ENCODE measurements at regions not wholly inside any gene's neighbourhood (a gene's known extent, or its start where the extent isn't known, plus 50 kb on each side); places are given as distances from the start of the nearest gene placed in this dataset.
"Not testable (repeated sequence)": the region's sequence is repeated elsewhere in the genome, so short reads cannot be mapped to it uniquely, and the experiment has no call there.

DNA sequence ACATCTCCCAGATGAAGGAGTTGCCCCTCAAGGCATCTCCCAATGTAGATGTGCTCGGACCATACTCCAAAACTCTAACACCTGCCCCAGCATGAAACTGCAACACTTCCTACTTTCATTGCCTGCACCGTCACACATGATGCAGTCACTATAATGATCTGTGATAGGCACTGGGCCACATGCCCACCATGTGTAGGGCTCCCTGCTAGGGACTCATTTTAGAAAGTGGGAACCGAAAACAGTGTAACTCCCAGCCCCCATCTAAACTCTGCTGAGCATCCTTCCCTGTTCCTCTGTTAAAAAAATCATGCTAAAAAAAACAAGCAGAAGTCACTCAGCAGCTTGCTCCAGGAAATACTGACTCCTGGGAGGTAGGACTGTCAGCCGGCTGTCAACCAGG, 496.1 kb upstream of the RAB6C start:
- DNase-seq (ENCODE audit: low read depth in 2 of 2), result no peak

DNA sequence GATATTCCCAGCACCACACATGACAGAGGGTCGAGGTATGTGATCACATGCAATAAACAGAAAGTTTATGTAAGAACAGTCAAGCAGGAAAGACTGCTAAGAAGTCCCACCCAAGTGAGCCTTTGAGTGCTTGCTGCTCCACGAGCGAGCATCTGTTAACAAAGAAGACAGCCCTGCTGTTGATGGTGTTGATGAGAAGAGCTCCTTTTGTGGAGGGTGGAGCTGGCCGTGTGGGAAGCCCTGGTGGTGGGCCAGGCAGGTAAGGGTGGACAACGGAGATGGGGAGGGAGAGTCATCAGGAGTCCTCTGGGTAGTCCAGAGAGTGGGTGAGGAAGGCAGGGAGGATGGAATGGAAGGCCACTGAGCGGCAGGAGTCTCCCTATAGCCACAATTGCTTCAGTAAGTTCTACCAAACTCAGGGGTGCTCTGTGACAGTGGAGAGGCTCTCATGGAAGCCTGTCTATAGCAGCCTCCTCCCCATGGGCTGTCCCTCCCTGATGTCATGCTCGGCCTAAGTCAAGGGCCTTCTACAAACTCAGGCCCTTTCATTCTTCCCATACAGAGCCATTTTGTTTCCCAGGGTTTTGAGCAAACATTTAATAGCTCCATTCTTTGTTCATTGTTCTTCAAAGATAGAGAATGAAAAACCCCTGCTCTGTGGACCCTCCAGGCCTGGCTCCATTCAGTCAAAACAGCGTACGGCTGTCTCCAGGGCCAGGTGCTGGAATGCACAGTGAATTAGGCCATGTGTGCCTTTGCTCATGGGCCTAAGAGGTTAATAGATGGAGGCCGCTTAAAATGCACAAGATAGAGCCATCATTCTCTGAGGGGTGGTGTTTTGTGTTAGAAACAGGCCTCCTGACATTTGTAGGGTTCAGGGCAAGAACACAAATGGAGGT, 494.2 kb upstream of the RAB6C start:
- no peak for DNase-seq (ENCODE audit: low read depth in 2 of 2)

DNA sequence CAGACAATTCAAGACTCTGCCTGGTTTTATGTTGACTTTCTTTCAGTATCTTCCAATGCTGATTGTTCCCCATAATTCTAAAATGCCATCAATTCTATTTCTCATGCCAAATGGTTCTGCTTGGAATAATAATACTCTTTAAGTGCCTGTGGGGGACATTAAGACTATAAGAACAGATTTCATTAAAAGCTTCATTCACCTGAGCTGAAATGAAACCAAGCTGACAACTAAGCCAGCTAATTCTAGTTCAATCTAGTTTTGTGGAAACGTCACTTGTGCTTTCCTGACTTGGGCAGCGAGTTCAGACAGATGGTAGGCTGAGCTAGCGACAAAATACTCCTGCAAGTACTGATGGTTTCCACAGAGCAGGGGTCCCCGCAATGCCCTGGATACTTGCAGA, 491.1 kb upstream of the RAB6C start:
- DNase-seq (ENCODE audit: low read depth in 2 of 2), result no peak

DNA sequence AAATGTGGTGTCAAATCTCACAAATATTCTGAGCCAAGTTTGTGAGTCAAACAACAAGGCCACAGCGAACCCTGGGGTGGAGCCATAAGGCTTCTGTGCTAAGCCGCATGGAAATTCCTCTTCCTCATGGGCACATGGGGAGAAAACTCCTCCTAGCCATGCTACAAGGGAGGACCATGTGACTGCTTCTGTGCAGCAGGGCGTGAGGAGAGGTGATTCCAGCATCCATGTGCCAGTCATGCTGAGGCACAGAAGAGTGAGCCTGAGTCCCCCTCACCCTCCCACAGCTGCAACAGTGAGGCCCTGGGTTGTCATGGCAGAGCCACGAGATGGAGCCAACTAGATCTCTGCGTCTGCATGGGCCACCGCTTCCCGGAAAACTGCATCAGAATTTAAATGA, 488.8 kb upstream of the RAB6C start:
- no peak for DNase-seq (ENCODE audit: low read depth in 2 of 2)

DNA sequence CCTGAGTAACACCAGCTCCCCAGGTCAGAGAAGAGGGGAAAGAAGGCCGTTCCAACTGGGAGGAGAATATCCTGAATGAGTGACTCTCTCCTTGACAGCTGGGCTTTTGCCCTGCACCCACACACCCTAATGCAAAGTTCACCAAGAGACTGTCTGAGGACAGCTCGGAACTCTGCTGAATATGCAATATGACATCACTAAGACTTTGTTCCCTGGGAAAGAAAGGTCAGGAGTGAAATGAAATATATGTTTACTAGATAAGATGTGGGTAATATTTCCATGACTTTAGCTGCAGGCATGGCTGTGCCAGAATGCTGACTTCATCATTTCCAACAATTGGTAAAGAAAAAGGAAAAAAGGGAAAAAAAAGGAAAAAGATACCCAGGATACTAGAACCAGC, 488.2 kb upstream of the RAB6C start:
- no peak for DNase-seq (ENCODE audit: low read depth in 2 of 2)

DNA sequence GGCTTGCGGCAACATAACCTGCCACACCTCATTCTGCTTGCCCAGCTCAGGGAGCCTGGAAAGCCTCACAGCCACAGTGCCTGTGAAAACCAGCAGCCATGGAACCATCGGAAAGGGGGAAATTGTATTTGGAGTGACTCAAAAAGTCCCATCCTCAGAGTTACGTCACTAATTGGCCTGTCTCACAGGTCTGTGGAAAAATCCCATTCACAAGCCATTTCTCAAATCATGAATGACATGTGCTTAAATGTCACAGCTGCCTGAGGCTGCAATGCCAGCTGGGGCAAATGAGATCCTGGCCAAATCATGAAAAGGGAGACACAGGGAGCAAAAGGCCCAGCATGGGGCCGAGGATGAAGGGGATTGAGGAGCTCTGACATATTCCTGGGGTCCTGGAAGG, 486.9 kb upstream of the RAB6C start:
- DNase-seq (ENCODE audit: low read depth in 2 of 2), result no peak

DNA sequence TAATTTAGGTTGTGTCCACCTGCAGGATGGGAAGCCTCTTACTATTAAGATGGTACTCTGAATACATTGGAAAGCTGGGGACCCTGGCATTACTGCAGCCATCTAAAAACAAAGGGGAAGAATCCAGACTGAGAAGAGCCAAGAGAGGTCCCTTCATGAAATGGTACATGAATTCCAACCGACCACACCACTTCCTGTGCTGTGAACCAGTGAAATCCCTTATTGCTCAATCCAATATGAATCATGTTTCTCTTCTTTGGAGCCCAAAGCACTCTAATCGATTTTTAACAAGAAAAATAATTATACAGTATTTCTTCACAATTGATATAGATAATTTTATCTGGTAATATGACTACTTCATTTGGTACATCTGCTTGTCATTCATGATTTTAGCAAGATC, 479.7 kb upstream of the RAB6C start:
- DNase-seq (ENCODE audit: low read depth in 2 of 2), result no peak

DNA sequence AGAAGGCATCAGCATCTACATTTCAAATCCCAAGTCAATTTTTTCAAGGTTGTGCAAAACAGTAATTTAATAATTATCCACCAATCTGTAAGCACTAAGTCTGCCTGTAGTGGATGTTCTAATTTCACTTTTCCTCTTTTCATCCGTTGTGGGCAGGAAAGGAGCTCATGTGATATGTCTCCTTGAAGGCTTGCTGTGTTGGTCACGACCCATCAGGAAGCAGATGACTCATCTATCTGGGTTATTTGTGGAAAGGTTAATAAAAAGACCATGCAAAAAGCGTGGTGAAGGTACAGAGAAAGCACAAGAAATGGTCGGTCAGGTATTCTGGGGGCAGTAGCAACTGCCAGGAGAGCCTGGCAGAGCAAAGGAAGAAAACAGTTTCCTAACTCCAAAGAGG, 476.7 kb upstream of the RAB6C start:
- no peak for DNase-seq (ENCODE audit: low read depth in 2 of 2)

DNA sequence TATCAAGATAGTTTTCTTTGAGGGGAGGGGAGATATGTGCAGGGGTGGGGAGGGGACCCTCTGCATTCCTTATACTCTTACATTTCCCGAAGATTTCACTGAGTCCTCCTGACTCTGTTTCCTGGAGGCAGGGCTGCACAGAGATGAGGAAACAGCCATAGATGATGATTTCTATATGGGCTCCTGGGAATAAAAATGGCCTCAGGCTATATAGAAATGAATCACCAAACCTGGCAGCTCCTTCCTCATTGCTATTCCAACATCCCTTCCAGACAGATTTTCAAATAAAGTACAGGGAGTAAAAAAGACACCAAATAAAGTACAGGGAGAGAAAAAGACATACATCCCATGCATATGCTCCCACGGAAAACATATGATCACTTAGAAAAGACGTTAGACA, 474.8 kb upstream of the RAB6C start:
- no peak for DNase-seq (ENCODE audit: low read depth in 2 of 2)

DNA sequence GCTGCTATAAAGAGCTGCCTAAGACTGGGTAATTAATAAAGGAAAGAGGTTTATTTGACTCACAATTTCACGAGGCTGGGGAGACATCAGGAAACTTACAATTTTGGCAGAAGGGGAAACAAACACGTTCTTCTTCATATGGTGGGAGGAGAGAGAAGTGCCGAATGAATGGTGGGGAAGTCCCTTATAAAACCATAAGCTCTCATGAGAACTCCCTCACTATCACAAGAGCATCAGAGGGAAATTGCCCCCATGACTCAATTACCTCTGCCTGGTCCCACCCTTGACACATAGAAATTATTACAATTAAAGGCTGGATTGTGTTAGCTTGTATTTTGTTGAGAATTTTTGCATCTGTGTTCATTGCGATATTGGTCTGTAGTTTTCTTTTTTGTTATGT, 460.5 kb upstream of the RAB6C start:
- DNase-seq (ENCODE audit: low read depth in 2 of 2), result no peak

DNA sequence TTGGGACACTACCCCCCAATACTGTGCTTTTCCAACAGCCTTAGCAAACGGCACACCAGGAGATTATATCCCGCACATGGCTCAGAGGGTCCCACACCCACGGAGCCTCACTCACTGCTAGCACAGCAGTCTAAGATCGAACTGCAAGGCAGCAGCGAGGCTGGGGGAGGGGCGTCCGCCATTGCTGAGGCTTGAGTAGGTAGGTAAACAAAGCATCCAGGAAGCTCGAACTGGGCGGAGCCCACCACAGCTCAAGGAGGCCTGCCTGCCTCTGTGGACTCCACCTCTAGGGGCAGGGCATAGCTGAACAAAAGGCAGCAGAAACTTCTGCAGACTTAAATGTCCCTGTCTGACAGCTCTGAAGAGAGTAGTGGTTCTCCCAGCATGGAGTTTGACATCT, 447.3 kb upstream of the RAB6C start:
- DNase-seq (ENCODE audit: low read depth in 2 of 2), result not testable (repeated sequence)

DNA sequence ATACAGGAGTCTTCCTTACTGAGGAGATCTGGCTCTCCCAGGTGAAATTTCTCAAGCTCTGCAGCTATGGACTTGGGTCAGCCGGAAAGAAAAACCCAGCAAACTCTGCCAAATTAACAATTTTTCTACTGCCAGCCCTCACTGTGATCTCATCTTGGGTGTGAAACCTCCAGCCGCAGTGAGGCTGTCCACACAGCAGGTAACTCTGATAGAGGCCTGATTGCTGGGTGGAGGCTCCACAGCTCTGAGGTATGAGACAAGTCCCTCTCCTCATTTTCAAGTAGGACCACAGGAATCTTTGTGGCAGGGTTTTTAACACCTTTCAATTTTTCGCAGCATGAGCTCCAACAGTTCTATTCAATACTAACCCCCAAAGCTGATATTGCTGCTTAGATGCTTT, 430.6 kb upstream of the RAB6C start:
- DNase-seq (ENCODE audit: low read depth in 2 of 2), result no peak

DNA sequence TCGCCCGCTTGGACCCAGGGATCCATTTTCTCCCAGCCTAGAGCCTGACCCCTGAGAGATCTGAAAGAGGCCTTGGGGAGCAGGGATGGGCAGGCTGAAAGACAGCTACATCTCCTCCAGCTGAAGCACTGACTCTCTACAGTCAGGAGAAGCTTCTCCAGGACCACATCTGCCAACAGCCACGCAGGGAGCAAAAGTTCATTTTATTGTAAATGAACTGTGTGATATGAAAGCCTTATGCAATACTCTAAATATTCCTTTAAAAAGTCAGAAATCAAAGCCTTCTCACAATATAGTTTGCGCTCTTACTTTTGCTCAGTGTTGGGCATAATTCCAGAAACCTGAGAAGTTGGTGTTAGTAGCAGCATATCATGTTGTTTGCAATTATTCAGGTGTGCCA, 428.9 kb upstream of the RAB6C start:
- DNase-seq (ENCODE audit: low read depth in 2 of 2), result no peak

DNA sequence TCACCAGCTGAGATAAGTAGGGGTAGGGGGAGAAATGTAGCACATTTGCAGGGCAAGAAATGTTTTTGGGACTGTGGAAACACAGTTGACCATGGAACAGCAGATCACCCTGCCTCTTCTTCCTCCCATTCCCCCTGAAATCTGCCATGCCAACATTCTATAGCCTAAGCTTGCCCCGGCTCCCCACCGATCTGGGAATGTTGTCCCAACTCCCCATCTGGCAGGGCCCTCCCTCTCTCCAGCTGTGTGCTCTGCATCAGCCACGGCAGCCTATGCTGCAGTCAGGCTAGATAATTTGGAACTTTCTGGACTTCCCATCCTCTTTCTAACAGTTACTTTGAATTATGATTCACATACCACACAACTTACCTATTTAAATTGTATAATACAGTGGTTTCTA, 425.1 kb upstream of the RAB6C start:
- no peak for DNase-seq (ENCODE audit: low read depth in 2 of 2)

DNA sequence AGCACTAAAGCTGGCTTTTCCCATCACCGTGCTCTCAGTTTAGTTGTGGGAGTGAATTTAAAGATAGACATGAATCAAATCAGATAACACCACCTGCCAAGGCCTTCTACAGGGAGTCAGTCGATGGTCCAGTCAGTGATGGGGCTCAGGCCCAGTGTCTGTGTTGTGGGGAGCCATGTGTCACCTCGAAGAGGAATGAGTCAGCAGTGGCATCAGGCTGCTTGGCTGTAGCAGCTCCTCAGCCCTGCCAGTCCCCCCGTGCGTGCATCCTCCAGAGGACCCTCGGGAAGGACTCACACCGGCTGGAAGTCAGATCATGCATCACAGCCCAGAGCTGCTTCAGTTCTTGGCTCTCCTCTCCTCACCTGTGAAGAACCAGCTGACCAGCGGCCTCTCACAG, 420.4 kb upstream of the RAB6C start:
- DNase-seq (ENCODE audit: low read depth in 2 of 2), result no peak

DNA sequence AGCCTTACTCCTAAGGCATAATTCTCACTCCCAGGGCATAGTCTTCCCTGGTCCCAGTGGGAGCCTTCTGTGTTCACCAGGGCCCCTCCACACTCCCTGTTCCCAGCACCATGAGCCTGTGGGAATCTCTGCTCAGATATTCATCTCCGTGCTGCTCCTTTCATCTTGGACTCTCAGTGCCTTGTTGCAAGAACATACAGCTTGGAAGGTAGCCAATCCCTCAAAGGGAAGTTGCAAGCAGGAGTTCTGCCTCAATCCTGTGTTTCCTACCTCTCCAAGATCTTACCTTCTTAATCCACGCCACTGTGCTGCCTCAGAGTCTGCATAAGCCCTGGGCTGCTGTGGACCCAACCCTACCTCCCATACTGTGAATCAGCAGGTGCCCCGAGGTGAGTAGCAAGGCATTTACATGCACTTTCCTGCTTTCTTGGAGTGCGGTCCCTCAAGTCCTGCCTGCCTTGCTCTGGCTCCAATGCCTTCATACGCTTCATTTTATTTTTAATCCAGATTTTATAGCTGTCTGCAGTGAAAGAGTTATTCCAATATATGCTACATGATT, 413.8 kb upstream of the RAB6C start:
- DNase-seq (ENCODE audit: low read depth in 2 of 2), result no peak

DNA sequence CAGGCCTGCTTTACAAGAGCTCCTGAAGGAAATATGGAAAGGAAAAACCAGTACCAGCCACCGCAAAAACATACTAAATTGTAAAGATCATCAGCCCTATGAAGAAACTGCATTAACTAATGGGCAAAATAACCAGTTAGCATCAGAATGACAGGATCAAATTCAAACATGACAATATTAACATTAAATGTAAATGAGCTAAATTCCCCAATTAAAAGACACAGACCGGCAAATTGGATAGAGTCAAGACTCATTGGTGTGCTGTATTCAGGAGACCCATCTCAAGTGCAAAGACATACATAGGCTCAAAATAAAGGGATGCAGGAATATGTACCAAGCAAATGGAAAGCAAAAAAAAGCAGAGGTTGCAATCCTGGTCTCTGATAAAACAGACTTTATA, 408.7 kb upstream of the RAB6C start:
- not testable (repeated sequence) for DNase-seq (ENCODE audit: low read depth in 2 of 2)

DNA sequence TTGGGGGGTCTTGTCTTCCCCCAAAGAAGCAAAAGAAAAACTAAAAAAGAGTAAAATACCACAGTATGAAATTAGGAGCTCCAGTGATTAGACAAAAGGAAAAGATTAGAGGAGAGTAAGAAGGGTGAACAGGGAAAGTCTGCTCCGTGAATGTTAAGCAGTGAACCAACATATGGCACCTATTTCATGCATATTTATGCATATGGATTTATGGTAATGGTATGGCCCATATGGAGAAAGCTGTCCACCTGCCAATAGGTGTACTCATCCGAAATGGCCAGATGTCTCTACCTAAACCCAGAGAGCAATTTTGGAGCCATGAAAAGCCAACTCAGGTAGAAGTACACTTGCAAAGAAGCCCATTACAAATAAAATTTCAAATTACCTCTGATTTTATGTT, 404.0 kb upstream of the RAB6C start:
- no peak for DNase-seq (ENCODE audit: low read depth in 2 of 2)

DNA sequence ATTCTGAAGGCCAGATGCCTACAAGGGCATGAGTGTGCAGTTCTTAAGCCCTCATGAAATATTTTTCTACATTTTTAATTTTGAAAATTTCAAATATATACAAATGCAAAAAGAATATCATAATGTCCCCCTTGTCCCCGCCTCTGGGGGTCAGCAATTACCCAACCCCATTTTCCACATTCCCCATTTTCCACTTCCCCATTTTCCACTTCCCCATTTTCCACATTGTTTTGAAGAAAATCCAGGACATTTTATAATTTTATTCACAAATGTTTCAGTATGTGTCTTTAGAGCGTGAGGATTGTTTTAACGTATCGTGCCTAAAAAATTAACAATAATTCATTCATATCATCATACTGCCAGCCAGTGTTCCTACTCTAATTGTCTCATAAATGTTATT, 403.6 kb upstream of the RAB6C start:
- DNase-seq (ENCODE audit: low read depth in 2 of 2), result no peak

DNA sequence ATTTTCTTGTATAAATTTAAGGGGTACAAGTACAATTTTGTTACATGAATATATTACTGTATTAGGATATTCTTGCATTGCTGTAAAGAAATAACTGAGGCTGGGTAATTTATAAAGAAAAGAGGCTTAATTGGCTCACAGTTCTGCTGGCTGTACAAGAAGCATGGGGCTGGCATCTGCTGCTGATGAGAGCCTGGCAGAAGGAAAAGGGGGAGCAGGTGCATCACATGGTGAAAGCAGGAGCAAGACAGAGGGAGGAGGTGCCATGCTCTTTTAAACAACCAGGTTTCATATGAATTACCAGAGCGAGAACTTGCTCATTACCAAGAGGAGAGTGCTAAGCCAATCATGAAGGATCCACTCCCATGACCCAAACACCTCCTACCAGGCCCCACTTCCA, 399.5 kb upstream of the RAB6C start:
- DNase-seq (ENCODE audit: low read depth in 2 of 2), result no peak

DNA sequence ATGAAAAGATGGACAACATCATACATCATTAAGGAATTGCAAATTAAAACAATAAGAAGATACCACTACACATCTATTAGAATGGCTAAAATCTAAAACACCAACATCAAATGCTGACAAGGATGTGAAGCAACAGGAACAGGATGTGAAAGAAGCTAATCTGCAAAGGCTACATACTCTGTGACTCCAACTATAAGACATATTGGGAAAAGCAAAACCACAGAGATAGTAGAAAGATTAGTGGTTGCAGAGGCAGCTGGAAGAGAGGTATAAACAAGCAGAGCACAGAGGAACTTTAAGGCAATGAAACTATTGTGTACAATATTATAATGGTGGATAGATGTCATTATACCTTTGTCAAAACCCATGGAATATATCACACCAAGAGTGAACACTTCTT, 393.7 kb upstream of the RAB6C start:
- no peak for DNase-seq (ENCODE audit: low read depth in 2 of 2)

DNA sequence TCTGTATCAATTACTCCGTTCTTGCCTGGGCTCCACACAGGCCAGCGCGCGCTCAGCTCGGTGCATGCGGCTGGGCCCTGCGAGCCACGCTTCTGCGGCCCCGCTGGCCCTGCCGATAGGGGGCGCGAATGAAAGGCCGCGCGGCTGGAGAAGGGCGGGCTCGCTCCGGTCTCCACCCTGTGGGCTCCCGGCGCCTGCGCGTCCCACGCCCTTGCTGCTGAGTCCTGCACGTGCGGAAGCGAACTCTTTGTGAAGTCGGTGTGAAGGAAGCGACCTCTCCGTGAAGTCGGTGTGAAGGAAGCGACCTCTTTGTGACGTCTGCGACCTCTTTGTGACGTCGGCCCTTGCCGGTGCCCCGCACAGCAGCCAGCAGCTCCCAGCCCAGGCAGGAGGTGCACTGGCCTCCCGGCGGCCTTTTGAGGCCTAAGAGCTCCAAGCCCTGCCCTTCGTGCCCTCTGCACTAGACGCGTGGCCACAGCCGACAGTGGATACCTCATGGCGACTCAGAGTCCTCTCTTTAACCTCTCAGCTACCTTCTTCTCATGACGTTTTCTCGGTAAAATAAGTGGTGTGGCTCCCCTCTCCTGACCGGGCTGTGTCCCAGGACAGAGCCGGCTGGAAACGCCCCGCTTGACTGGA, 391.9 kb upstream of the RAB6C start:
- no peak for DNase-seq (ENCODE audit: low read depth in 2 of 2)

DNA sequence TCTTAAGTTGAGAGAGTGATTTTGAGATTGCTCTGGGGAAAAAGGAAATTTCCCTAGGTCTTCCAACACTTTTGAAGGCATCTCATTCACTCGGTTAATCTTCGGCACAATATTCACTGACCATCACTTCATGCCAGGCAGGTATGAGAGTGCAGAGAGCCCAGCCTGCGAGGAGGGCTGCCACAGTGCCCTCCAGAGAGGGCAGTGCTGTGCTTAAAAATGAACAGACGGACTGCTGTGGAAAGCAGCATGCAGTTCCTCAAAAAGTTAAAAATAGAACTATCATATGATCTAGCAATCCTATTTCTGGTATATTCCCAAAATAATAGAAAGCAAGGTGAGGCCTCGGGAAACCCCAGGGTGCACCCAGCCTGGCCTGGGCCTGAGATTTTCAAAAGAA, 374.9 kb upstream of the RAB6C start:
- DNase-seq (ENCODE audit: low read depth in 2 of 2), result no peak
